K562 (cell line): ENCODE measurements at regions not wholly inside any gene's neighbourhood (a gene's known extent, or its start where the extent isn't known, plus 50 kb on each side); places are given as distances from the start of the nearest gene placed in this dataset.

Experiments used
- ATAC-seq: fragments of 200-7000 bp; cut with Tn5 transposase; 3 replicates; pipeline ENCODE4 v1.9.1; 2020; ENCODE audit warnings: moderate library complexity
- BruUV-seq: library from RNA; stranded (reverse); fragments of 400-500 nt; replicated peaks from 2 replicates; lab custom pipeline; 2021; lab: Mats Ljungman, UMichigan
- CTCF ChIA-PET: fragments of 300-600 bp; formaldehyde crosslinking; extraction: SDS; loops from one replicate; lab custom pipeline; 2021; ENCODE audit warnings: low intra/inter-chr PET ratio; lab: Yijun Ruan, JAX
- POLR2A ChIA-PET: fragments of 300-600, 350-650 bp; sonication (Branson Sonifier 250); formaldehyde crosslinking; extraction: SDS; loops from one replicate; lab custom pipeline; 2021; ENCODE audit warnings: antibody characterized with exemption, inconsistent platforms; lab: Yijun Ruan, JAX
- DNase-seq, 4 experiments: peaks; one replicate each; pipeline versions ENCODE4 v3.0.0 to v3.0.0-alpha.2; 2011 to 2018; ENCODE audit warnings: low spot score in 3 of 4, mixed read lengths in 3 of 4; ENCODE audit errors: extremely low read depth in 1 of 4
- FAIRE-seq: peaks from 2 replicates; lab custom pipeline; 2011; peaks lifted over from hg19 to GRCh38; lab: Jason Lieb, UNC
- H2AFZ ChIP-seq: 2 replicates; pipeline ENCODE4 v1.6.0; 2011; ENCODE audit warnings: low read depth, low read length, control low read depth, inconsistent platforms
- H3K27ac ChIP-seq: fragments of 200-600 bp; 3 replicates; pipeline ENCODE4 v1.8.0; 2011; ENCODE audit warnings: low read depth, mild to moderate bottlenecking, control low read depth, inconsistent platforms, low read length, moderate library complexity, mixed read lengths; ENCODE audit errors: extremely low read depth
- H3K27me3 ChIP-seq, 2 experiments: fragments of 300-600 bp in 1 of 2; 2 replicates in 1 of 2; 3 replicates in 1 of 2; pipeline versions ENCODE4 v1.6.0 to v1.8.0; 2011; ENCODE audit warnings: inconsistent platforms in 2 of 2, low read length in 2 of 2, mild to moderate bottlenecking in 1 of 2, mixed read lengths in 1 of 2, moderate library complexity in 1 of 2; ENCODE audit not compliant: control insufficient read depth in 2 of 2, insufficient read depth in 2 of 2
- H3K36me3 ChIP-seq: fragments of 300-600 bp; 3 replicates; pipeline ENCODE4 v1.8.0; 2011; ENCODE audit warnings: mild to moderate bottlenecking, low read length, inconsistent platforms; ENCODE audit not compliant: control insufficient read depth, insufficient read depth
- H3K4me1 ChIP-seq, 2 experiments: fragments of 200-600 bp in 1 of 2; replicated peaks in 1 of 2; 2 replicates in 1 of 2; 3 replicates in 1 of 2; pipeline versions ENCODE4 v1.5.1 to v1.8.0; 2011; ENCODE audit warnings: inconsistent platforms in 2 of 2, low read length in 2 of 2, mild to moderate bottlenecking in 1 of 2, mixed read lengths in 1 of 2, moderate library complexity in 1 of 2; ENCODE audit not compliant: control insufficient read depth in 2 of 2, insufficient read depth in 2 of 2
- H3K4me2 ChIP-seq: 2 replicates; pipeline ENCODE4 v1.6.1; 2011; ENCODE audit warnings: low read length, control low read depth, inconsistent platforms, mixed read lengths; ENCODE audit not compliant: insufficient read depth
- H3K4me3 ChIP-seq: fragments of 200-600 bp; sonication (generic), shearing (Covaris generic); 2 replicates; pipeline ENCODE4 v1.5.1; 2016; ENCODE audit warnings: control low read depth, inconsistent platforms
- H3K79me2 ChIP-seq: fragments of 200-600 bp; 3 replicates; pipeline ENCODE4 v1.8.0; 2011; ENCODE audit warnings: low read length, inconsistent platforms; ENCODE audit not compliant: control insufficient read depth, insufficient read depth
- H3K9ac ChIP-seq, 2 experiments: 2 replicates each; pipeline versions ENCODE4 v1.6.0 to v1.6.1; 2011; ENCODE audit warnings: low read depth in 2 of 2, low read length in 2 of 2, control low read depth in 1 of 2, inconsistent platforms in 1 of 2, mild to moderate bottlenecking in 1 of 2, mixed read lengths in 1 of 2; ENCODE audit not compliant: insufficient read depth in 1 of 2
- H3K9me1 ChIP-seq: one replicate; pipeline ENCODE4 v1.6.0; 2011; ENCODE audit warnings: inconsistent platforms, mild to moderate bottlenecking, low read length, moderate library complexity; ENCODE audit not compliant: control insufficient read depth, insufficient read depth
- H3K9me3 ChIP-seq: replicated peaks from 2 replicates; pipeline ENCODE4 v1.5.1; 2011; ENCODE audit warnings: low read depth, low read length, inconsistent platforms; ENCODE audit not compliant: control insufficient read depth, insufficient read depth
- H4K20me1 ChIP-seq: replicated peaks from 2 replicates; pipeline ENCODE4 v1.6.1; 2011; ENCODE audit warnings: low read length, inconsistent platforms, mixed read lengths; ENCODE audit not compliant: control insufficient read depth, insufficient read depth
- ESRRA ChIP-seq: fragments of 450-650 bp; IDR thresholded peaks from 2 replicates; pipeline ENCODE4 v1.6.1; 2014; ENCODE audit warnings: low read depth, mild to moderate bottlenecking, moderate library complexity, borderline replicate concordance
- RBM22 ChIP-seq: fragments of 200-400 bp; formaldehyde crosslinking; IDR thresholded peaks from 2 replicates; pipeline ENCODE4 v1.6.1; 2018; ENCODE audit warnings: low read length, low read depth; ENCODE audit not compliant: poor library complexity, severe bottlenecking
- SMARCB1 ChIP-seq: IDR thresholded peaks from 2 replicates; pipeline ENCODE4 v1.6.1; 2011; ENCODE audit warnings: improper control_type of control experiment, low read depth; ENCODE audit not compliant: insufficient read length
- TAL1 ChIP-seq: fragments of 450-650 bp; IDR thresholded peaks from 2 replicates; pipeline ENCODE4 v1.6.1; 2016; ENCODE audit warnings: mild to moderate bottlenecking
- ZNF217 ChIP-seq: sonication (generic); formaldehyde crosslinking; IDR thresholded peaks from 2 replicates; pipeline ENCODE4 v1.8.0; 2022; ENCODE audit warnings: mild to moderate bottlenecking, missing genetic modification reagents
- ZNF639 ChIP-seq, 2 experiments: fragments of 200-800 bp in 1 of 2; sonication (Bioruptor generic) in 1 of 2; sonication (generic) in 1 of 2; formaldehyde crosslinking in 1 of 2; IDR thresholded peaks in 1 of 2; conservative IDR thresholded peaks in 1 of 2; 2 replicates each; pipeline versions ENCODE4 v1.5.0 to v1.6.1; 2016 to 2020; ENCODE audit warnings: missing compliant biosample characterization in 1 of 2, missing genetic modification characterization in 1 of 2, missing genetic modification reagents in 1 of 2
- WGBS: fragments of 100-300 bp; shearing (Covaris generic); methylation state at CpG from one replicate; pipeline ENCODE4 v1.1.6; 2016; ENCODE audit warnings: low coverage, mixed read lengths; ENCODE audit not compliant: insufficient coverage; ENCODE audit errors: missing lambda C conversion rate; 5-methylcytosine and 5-hydroxymethylcytosine counted together
- in situ Hi-C: fragments of 300-500 bp; cut with MboI; formaldehyde crosslinking; loops from 4 replicates; pipeline ENCODE4 v1.15.0; 2018; ENCODE audit warnings: inconsistent platforms, mixed read lengths
- intact Hi-C: fragments of 100-400 bp; cut with micrococcal nuclease; formaldehyde crosslinking; loops from 2 replicates; pipeline ENCODE4 v1.14.2; 2022
- TF ChIP-seq, protein P1 (sequence below), 3 experiments: fragments of 200-800 bp in 1 of 3; fragments of 250-450 bp in 1 of 3; fragments of 450-650 bp in 1 of 3; sonication (Bioruptor Pico) in 1 of 3; sonication (Bioruptor generic) in 1 of 3; formaldehyde crosslinking in 1 of 3; IDR thresholded peaks; 2 replicates each; pipeline versions ENCODE4 v1.6.1 to v1.8.0; 2016 to 2022; ENCODE audit warnings: mild to moderate bottlenecking in 2 of 3, missing genetic modification characterization in 2 of 3, missing compliant biosample characterization in 1 of 3, moderate library complexity in 1 of 3
- TF ChIP-seq, protein P2 (sequence below): sonication (generic); formaldehyde crosslinking; IDR thresholded peaks from 2 replicates; pipeline ENCODE4 v1.8.1; 2023; ENCODE audit warnings: mild to moderate bottlenecking, missing genetic modification reagents, moderate library complexity

- TF ChIP-seq, protein P1, sequence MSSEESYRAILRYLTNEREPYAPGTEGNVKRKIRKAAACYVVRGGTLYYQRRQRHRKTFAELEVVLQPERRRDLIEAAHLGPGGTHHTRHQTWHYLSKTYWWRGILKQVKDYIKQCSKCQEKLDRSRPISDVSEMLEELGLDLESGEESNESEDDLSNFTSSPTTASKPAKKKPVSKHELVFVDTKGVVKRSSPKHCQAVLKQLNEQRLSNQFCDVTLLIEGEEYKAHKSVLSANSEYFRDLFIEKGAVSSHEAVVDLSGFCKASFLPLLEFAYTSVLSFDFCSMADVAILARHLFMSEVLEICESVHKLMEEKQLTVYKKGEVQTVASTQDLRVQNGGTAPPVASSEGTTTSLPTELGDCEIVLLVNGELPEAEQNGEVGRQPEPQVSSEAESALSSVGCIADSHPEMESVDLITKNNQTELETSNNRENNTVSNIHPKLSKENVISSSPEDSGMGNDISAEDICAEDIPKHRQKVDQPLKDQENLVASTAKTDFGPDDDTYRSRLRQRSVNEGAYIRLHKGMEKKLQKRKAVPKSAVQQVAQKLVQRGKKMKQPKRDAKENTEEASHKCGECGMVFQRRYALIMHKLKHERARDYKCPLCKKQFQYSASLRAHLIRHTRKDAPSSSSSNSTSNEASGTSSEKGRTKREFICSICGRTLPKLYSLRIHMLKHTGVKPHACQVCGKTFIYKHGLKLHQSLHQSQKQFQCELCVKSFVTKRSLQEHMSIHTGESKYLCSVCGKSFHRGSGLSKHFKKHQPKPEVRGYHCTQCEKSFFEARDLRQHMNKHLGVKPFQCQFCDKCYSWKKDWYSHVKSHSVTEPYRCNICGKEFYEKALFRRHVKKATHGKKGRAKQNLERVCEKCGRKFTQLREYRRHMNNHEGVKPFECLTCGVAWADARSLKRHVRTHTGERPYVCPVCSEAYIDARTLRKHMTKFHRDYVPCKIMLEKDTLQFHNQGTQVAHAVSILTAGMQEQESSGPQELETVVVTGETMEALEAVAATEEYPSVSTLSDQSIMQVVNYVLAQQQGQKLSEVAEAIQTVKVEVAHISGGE (CRISPR knock-in tag; IDR thresholded peaks at IDR 0.05), result no peak
- no peak for TF ChIP-seq TAL1
- TF ChIP-seq ESRRA, result no peak
- no peak for TF ChIP-seq ZNF217 (CRISPR knock-in tag)
- no peak for TF ChIP-seq SMARCB1
Measured at GRCh38 chr15:62382046-62382445, 217.0 kb upstream of the C2CD4B start (continued).

GRCh38 chr15:62389885-62390790 lies 225.1 kb upstream of the C2CD4B start, which contains the start of gene TLN2:
TSS of gene TLN2 (plus strand) at chr15:62390550.
- peak within 1 kb of the TSS; percentile 85 for H3K4me3 ChIP-seq
- ChIA-PET POLR2A (no interaction called here), CTCF (no interaction called here)
- FAIRE-seq (no peak), ATAC-seq (peak; percentile 93), DNase-seq (peak; percentile 86 to 88 (median 87))
- no peaks in the 10 kb centered on the region for H3K9me1 ChIP-seq
- BruUV-seq, result TSS peak; percentile 73
- H3K36me3 ChIP-seq, result no peaks in the 10 kb centered on the region
- H3K4me2 ChIP-seq, result peak within 1 kb of the TSS; percentile 93
- peak within 1 kb of the TSS; percentile 92 for H2AFZ ChIP-seq
- peak within 1 kb of the TSS; percentile 82 to 98 for H3K9ac ChIP-seq
- intact Hi-C loops (no loop called here), in situ Hi-C loops (no loop called here)
- no peaks in the 10 kb centered on the region for H4K20me1 ChIP-seq
- peak within 1 kb of the TSS; percentile 57 for H3K27ac ChIP-seq
- H3K4me1 ChIP-seq, result peaks cover 4 to 25% of the 10 kb centered on the region in 2 experiments; a peak in 4 of 5 replicates
- H3K27me3 ChIP-seq, result peaks cover 14 to 17% of the 10 kb centered on the region in 2 experiments
- peaks cover 7% of the 10 kb centered on the region; the same call in 1 of the 3 replicates for H3K79me2 ChIP-seq
- H3K9me3 ChIP-seq, result no peaks in the 10 kb centered on the region
- WGBS, result 0% methylated on average over 33 of the region's 74 CpGs
- TF ChIP-seq RBM22, result no peak
- TF ChIP-seq ZNF639 (CRISPR knock-in tag; conservative IDR thresholded peaks at IDR 0.05 in 1 of 2, IDR thresholded peaks at IDR 0.05 in 1 of 2), result peak in 1 of 2 experiments; percentile 91; a peak in 2 of 4 replicates
- TF ChIP-seq, protein P2, sequence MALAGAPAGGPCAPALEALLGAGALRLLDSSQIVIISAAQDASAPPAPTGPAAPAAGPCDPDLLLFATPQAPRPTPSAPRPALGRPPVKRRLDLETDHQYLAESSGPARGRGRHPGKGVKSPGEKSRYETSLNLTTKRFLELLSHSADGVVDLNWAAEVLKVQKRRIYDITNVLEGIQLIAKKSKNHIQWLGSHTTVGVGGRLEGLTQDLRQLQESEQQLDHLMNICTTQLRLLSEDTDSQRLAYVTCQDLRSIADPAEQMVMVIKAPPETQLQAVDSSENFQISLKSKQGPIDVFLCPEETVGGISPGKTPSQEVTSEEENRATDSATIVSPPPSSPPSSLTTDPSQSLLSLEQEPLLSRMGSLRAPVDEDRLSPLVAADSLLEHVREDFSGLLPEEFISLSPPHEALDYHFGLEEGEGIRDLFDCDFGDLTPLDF, result no peak
